ENCODE measurements at regions not wholly inside any gene's neighbourhood (a gene's known extent, or its start where the extent isn't known, plus 50 kb on each side); places are given as distances from the start of the nearest gene placed in this dataset.

DNA sequence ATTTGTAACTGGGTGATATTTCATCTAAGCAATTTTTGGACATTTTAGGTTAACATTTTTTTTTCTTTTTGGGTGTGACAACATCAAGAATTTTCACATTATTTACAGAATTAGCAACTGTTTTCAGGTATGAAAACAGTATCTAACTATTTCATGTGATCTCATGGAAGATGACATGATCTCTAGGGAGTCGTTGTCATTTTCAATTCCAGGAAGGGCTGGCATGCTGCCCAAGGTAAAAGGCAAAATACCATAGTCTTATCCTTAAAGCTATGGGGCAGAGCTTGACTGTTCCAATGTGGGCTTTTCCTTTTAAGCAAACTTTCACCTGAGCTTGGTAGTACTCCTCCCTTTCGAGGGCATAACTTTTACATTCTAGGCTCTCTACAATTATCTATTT, 443.7 kb downstream of the DSEL start:
- DNase-seq (ENCODE audit: low spot score in 2 of 2) = no peak

DNA sequence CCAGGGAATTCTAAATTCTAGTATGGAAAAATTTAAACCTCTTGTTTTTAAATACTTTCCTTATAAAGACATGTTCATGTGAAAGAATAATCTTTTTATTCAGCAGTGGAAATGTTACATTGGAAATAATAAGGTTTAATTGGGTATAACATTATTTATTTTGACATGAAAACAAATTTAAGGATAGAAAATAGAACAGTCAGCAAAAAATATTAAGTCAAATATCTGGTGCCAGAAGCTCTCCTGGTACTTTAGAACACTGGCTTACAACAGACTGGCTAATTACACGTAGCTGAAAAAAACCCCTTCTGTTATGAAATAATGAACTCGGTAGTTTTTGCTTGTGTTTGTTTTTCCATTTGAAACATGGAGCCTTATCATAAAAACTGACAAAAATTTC, 447.9 kb downstream of the DSEL start:
- FAIRE-seq (no peak), DNase-seq (ENCODE audit: low spot score in 2 of 2) (no peak)

More for the DNA sequence above, 443.7 kb downstream of the DSEL start:
- no peak for FAIRE-seq

GRCh38 chr18:67047334-67047733, 443.4 kb upstream of the CDH19 start:
- DNase-seq (ENCODE audit: low spot score in 2 of 2) = no peak
- FAIRE-seq = no peak

GRCh38 chr18:67043276-67043675, 439.4 kb upstream of the CDH19 start:
- DNase-seq (ENCODE audit: low spot score in 2 of 2) (no peak), FAIRE-seq (no peak)

GRCh38 chr18:67041334-67041733, 437.4 kb upstream of the CDH19 start:
- FAIRE-seq = no peak
- DNase-seq (ENCODE audit: low spot score in 2 of 2) = no peak

DNA sequence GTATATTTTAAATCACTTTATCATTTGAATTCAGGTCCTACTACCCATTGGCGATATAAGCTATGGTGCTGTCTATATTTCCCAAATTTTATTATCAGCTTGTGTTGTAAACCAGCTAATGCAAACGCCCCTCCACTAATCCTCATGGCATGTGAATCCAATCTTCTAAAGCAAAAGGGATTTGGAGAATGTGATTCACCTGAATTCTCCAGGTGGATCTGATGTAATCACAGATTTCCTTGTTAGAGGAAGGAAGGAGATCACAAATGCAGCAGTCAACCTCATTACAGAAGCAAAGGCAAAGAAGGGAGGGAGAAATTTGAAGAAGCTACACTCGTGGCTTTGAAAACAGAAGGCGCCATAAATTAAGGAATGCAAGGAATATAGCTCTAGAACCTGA, 431.1 kb upstream of the CDH19 start:
- FAIRE-seq (no peak), DNase-seq (ENCODE audit: low spot score in 2 of 2) (no peak)

GRCh38 chr18:67023059-67023458, 419.2 kb upstream of the CDH19 start:
- no peak for FAIRE-seq
- DNase-seq (ENCODE audit: low spot score in 2 of 2) = no peak

GRCh38 chr18:67010919-67011318, 407.0 kb upstream of the CDH19 start:
- DNase-seq (ENCODE audit: low spot score in 2 of 2) = no peak

GRCh38 chr18:67007999-67008398, 404.1 kb upstream of the CDH19 start:
- no peak for DNase-seq (ENCODE audit: low spot score in 2 of 2)

More at GRCh38 chr18:67010919-67011318, 407.0 kb upstream of the CDH19 start:
- FAIRE-seq = peak; percentile 55

GRCh38 chr18:67007085-67007484, 403.2 kb upstream of the CDH19 start:
- FAIRE-seq (no peak), DNase-seq (ENCODE audit: low spot score in 2 of 2) (no peak)

More at GRCh38 chr18:67007999-67008398, 404.1 kb upstream of the CDH19 start:
- peak; percentile 65 for FAIRE-seq

GRCh38 chr18:67001052-67001451, 397.2 kb upstream of the CDH19 start:
- FAIRE-seq = no peak
- DNase-seq (ENCODE audit: low spot score in 2 of 2) = no peak

DNA sequence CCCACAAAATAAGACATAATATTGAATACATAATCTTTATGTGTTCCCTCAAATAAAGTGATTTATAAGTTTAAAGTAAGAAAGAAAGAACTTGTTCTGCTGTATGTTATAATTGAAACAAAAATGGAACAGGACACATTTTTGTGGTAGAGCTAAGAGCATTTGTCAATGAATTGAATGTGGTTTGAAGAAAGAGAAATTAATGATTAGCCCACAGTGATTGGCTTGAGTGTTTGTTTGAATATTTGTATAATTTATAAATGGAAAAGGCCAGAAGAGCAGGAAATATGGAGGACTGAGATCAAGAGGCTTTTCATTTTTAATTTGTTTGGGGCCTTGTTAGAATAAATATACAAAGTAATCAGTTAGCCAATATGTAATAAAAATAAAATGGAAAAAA, 395.1 kb upstream of the CDH19 start:
- no peak for FAIRE-seq
- DNase-seq (ENCODE audit: low spot score in 2 of 2) = no peak

DNA sequence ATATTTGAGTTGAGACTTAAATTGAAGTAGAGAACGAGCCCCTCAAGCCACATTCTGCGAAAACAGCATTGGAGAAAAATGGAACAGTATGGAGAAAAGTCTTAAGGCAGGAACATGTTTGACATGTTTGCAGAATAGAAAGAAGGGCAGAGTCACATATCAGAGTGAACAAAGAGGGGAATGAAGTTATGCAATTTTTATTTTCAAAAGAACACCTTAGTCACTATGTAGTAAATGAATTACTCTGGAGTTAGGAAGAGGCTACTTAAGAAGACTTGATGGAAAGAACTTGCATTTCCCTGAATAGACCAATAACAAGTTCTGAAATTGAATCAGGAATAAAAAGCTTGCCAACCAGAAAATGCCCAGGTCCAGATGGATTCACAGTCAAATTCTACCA, 391.4 kb upstream of the CDH19 start:
- DNase-seq (ENCODE audit: low spot score in 2 of 2) = no peak
- no peak for FAIRE-seq

DNA sequence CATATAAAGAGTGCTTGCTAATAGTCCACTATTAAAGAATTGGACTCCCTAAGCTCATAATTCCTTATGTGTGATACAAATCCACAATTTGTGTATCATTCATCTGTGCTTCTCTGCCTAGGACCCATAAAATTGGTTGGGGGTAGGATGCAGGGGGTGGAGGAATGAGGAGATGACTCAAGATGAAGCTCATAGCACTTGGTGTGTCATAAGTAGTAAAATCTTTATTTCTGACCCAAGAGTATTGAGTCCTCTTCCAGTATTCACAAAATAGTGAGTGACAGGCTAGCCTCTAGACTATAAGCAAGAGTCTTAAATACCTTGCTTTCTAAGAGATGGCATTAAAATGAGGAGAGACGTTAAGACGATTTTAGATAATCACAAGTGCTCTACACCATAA, 390.9 kb upstream of the CDH19 start:
- FAIRE-seq = no peak
- DNase-seq (ENCODE audit: low spot score in 2 of 2) = no peak

GRCh38 chr18:66993492-66993891, 389.6 kb upstream of the CDH19 start:
- DNase-seq (ENCODE audit: low spot score in 2 of 2) = no peak
- no peak for FAIRE-seq

DNA sequence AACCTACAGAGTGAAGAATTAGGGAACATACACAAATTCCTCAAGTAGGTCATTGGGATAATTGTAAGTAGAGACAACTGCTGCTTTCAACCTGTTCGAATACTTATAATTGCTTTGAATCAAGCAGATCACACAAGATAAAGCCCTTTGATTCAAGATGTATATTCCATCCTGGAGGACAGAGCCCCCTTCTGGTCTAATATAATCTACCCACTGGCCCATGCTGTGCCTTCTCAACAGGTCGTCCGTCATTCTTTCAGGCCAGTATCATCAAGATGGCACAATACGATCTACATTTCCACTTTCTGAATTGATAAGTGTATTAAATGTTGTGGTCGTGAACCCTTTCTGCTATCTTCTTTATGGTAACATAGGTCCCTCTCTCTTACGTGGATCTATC, 387.0 kb upstream of the CDH19 start:
- DNase-seq (ENCODE audit: low spot score in 2 of 2) = no peak
- no peak for FAIRE-seq

GRCh38 chr18:66979009-66979408, 375.1 kb upstream of the CDH19 start:
- no peak for FAIRE-seq

GRCh38 chr18:66972681-66973080, 368.8 kb upstream of the CDH19 start:
- DNase-seq (ENCODE audit: low spot score in 2 of 2) (no peak), FAIRE-seq (no peak)

More at GRCh38 chr18:66979009-66979408, 375.1 kb upstream of the CDH19 start:
- DNase-seq (ENCODE audit: low spot score in 2 of 2) = no peak

DNA sequence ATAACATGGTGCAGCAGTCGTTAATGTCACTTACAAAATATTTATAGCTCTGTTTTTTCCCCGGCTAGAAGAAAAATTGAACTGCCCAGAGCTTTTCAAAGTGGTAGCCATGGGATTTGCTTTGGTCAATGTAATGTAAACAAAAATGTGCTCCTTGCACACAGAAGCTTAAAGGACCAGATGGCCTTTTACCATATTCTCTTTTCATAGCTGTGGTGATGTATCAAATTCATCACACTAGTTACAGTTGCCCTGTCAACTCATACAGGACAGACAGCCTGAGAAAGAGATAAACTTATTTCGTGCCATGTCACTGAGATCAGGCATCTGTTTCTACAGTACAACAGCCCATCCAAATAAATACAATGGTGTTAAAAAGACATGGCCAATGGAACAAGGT, 368.1 kb upstream of the CDH19 start:
- FAIRE-seq = no peak
- DNase-seq (ENCODE audit: low spot score in 2 of 2) = no peak

- DNase-seq (ENCODE audit: low spot score in 2 of 2) = no peak
- no peak for FAIRE-seq
Observed at GRCh38 chr18:66966171-66966570, 362.3 kb upstream of the CDH19 start.

- no peak for FAIRE-seq
- DNase-seq (ENCODE audit: low spot score in 2 of 2) = no peak
Observed at GRCh38 chr18:66958309-66958708, 354.4 kb upstream of the CDH19 start.

DNA sequence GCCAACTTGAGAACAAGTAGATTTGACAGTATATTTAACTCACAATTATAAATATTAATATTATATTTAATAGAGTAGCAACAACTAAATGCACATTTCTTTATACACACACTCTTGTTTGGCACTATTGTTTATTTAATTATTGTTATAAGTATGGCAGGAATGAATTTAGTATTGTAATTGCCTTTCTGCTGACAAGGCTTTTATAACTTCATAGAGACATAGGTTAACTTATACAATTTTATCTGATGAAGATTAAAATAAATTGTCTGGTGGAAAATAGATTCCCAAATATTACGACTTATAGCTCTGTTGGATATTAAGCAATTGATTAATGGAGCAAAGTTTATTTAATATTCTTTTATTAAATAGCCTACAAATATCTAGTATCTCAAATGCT, 347.9 kb upstream of the CDH19 start:
- FAIRE-seq = no peak
- DNase-seq (ENCODE audit: low spot score in 2 of 2) = no peak

DNA sequence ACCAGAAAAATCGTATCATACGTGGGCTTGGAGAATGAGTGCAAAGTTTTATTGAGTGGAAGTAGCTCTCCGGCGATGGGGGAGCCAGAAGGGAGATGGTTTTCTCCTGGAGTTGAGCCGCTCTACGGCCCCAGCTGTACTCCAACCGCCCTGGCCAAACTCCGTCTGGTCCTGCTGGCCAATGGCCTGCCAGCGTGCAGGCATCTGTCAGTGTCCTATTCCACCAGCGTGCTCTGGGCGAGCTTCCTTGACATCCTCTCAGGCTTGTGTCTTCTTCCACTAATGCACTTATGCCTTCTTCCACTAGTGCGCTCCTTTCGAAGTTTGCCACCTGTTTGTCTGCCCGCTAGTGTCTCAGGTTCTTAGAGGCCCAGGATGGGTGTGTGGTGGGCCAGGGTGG, 345.5 kb upstream of the CDH19 start:
- DNase-seq (ENCODE audit: low spot score in 2 of 2) = no peak
- FAIRE-seq = no peak
